Heart left ventricle (tissue), 16 donors: ENCODE measurements at regions not wholly inside any gene's neighbourhood (a gene's known extent, or its start where the extent isn't known, plus 50 kb on each side); places are given as distances from the start of the nearest gene placed in this dataset.

Experiments
- ATAC-seq, 4 donors: fragments of 200-7000 bp; cut with Tn5 transposase; one replicate each; pipeline ENCODE4 v1.9.1; 2020 to 2022; ENCODE audit warnings: moderate library complexity in 4 of 4, mild to moderate bottlenecking in 3 of 4, moderate number of reproducible peaks in 1 of 4
- DNase-seq, 5 donors: peaks; one replicate each; pipeline ENCODE4 v3.0.0-alpha.2; 2020
- H3K27ac ChIP-seq, 12 donors: fragments of 200-600 bp; sonication (generic) in 4 of 12; one replicate each; pipeline versions ENCODE4 v1.5.0 to v1.8.0; 2016 to 2022; ENCODE audit warnings: mild to moderate bottlenecking in 2 of 12
- H3K27me3 ChIP-seq, 9 donors: fragments of 200-600 bp; sonication (generic) in 2 of 9; one replicate each; pipeline versions ENCODE4 v1.5.1 to v1.8.0; 2016 to 2022; ENCODE audit warnings: mild to moderate bottlenecking in 3 of 9
- H3K36me3 ChIP-seq, 9 donors: fragments of 200-600 bp; sonication (generic) in 2 of 9; one replicate each; pipeline versions ENCODE4 v1.5.0 to v1.8.0; 2018 to 2022; ENCODE audit warnings: mild to moderate bottlenecking in 2 of 9
- H3K4me1 ChIP-seq, 12 donors: fragments of 200-600 bp; sonication (generic) in 4 of 12; one replicate each; pipeline versions ENCODE4 v1.5.0 to v1.8.0; 2016 to 2022; ENCODE audit warnings: mild to moderate bottlenecking in 3 of 12
- H3K4me3 ChIP-seq, 12 donors: fragments of 200-600 bp; sonication (generic) in 4 of 12; one replicate each; pipeline versions ENCODE4 v1.5.0 to v1.8.0; 2017 to 2022; ENCODE audit warnings: mild to moderate bottlenecking in 9 of 12, moderate library complexity in 4 of 12
- H3K9me3 ChIP-seq, 12 donors: fragments of 200-600 bp; sonication (generic) in 4 of 12; one replicate each; pipeline versions ENCODE4 v1.5.0 to v1.8.0; 2016 to 2022; ENCODE audit warnings: mild to moderate bottlenecking in 1 of 12
- POLR2A ChIP-seq, 2 donors: fragments of 450-650 bp; IDR thresholded peaks; one replicate each; pipeline ENCODE4 v1.6.1; 2017; ENCODE audit warnings: antibody characterized with exemption in 2 of 2, mild to moderate bottlenecking in 2 of 2, moderate library complexity in 2 of 2
- WGBS, 4 donors: extraction: QIAGEN DNeasy Blood & Tissue Kit in 2 of 4; methylation state at CpG; one replicate each; pipeline versions ENCODE4 v1.1.5 to v1.1.7; 2013 to 2018; 5-methylcytosine and 5-hydroxymethylcytosine counted together
- intact Hi-C, 10 donors: fragments of 100-400 bp; cut with DNase I; formaldehyde crosslinking; loops; one replicate each; pipeline versions ENCODE4 v1.11.1 to v1.14.2; 2022
- TF ChIP-seq, protein P1 (sequence below), 12 donors: fragments of 200-600 bp; sonication (generic) in 4 of 12; IDR thresholded peaks; one replicate each; pipeline versions ENCODE4 v1.5.0 to v1.8.0; 2018 to 2022; ENCODE audit warnings: antibody characterized with exemption in 12 of 12, mild to moderate bottlenecking in 5 of 12
- donor health status: ischemic (EF 13 %, LVEDD 7.1; RV severe dilation, severe dysfunction).
- donor health status: healthy with polysubstance abuse.
- donor health status: DM: no; HTN: yes; CAD: no.
- donor health status: DM: no; HTN: no; CAD: no.
- donor health status: ischemic (EF 25% LVEDD 6.9; RV normal size, moderate dysfunction).
- donor health status: ischemic (EF 25% LVEDD 5.7; RV mildly dilated, moderate dysfunction).
- donor health status: healthy.
- donor health status: DM: yes; HTN: yes; CAD: no.
- donor health status: ischemic (EF 35%, LVEDD 5.7; RV mildly dilated, moderate dysfunction).
- donor health status: nonischemic (EF 11% LVEDD 7.7; RV severe dilation, severe dysfunction).
- donor health status: DM: yes; HTN: yes; CAD: no.
- donor health status: PGD.
- donor health status: ischemic (EF 29% LVEDD 5.4; RV normal size, mild dysfunction).
- donor health status: nonischemic (EF 23%, LVEDD 6.1; RV moderate dilation, normal function).

DNA sequence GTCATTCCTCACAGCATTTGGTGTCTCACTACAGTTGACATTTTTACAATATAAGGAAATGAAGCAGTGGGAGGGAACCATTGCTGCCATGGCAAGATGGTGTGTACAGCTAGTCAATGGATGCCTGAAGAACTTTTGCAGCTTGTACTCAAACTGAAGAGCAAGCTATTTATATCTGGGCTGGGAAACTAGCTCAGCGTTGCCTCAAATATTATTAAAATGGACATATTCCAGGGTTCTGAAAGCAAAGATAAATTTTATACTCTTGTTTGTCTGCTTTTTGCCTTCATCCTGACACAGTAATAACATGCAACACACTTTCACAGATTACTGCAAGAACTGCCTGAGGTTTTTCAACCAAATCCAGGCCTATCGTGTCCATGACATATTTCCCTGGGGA is 156.4 kb upstream of the COL21A1 start:
- Histone ChIP-seq H3K9me3 (peaks cover 0 to 7% (median 0%) of the 10 kb centered on the region in 12 donors), H3K4me1 (peaks cover 0 to 31% (median 5%) of the 10 kb centered on the region in 12 donors), H3K4me3 (no peak overlapping the region), H3K27me3 (no peaks in the 10 kb centered on the region), H3K27ac (peak overlapping the region in 5 of 12 donors; percentile 3 to 55 (median 36)), H3K36me3 (no peaks in the 10 kb centered on the region)
- 21 to 44% (median 31%) methylated on average over 2 of the region's 2 CpGs for WGBS, 4 donors
- DNase-seq (no peak), ATAC-seq (peak; percentile 72 to 78 (median 75))
- TF ChIP-seq, protein P1, sequence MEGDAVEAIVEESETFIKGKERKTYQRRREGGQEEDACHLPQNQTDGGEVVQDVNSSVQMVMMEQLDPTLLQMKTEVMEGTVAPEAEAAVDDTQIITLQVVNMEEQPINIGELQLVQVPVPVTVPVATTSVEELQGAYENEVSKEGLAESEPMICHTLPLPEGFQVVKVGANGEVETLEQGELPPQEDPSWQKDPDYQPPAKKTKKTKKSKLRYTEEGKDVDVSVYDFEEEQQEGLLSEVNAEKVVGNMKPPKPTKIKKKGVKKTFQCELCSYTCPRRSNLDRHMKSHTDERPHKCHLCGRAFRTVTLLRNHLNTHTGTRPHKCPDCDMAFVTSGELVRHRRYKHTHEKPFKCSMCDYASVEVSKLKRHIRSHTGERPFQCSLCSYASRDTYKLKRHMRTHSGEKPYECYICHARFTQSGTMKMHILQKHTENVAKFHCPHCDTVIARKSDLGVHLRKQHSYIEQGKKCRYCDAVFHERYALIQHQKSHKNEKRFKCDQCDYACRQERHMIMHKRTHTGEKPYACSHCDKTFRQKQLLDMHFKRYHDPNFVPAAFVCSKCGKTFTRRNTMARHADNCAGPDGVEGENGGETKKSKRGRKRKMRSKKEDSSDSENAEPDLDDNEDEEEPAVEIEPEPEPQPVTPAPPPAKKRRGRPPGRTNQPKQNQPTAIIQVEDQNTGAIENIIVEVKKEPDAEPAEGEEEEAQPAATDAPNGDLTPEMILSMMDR (IDR thresholded peaks at IDR 0.05): no peak
- no peak for TF ChIP-seq POLR2A (IDR thresholded peaks at IDR 0.05)
- intact Hi-C loops: no loop called here

DNA sequence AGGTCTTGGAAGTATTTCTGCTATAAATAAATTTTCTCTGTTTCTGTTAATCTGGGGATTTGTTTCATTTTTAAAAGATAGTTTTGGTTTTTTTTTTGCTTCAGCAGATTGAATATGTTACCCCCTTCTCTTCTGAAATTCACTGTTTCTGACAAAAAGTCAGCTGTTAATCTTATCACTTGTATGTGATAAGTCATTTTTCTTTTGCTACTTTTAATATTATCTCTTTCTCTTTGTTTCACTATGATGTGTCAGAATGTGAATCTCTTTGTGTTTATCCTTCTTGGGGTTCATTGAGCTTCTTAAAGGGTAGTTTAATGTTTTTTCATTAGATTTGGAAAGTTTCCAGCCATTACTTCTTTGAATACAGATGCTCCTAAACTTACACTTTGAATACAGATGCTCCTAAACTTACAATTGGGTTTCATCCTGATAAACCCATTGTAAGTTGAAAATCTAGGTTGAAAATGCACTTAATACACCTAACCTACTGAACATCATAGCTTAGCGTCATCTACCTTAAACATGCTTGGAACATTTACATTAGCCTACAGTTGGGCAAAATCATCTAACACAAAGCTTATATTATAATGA is 154.2 kb upstream of the COL21A1 start:
- no peak for ATAC-seq
- DNase-seq: no peak
- no peak overlapping the region for H3K4me3 ChIP-seq
- H3K9me3 ChIP-seq: peaks cover 0 to 7% (median 0%) of the 10 kb centered on the region in 12 donors
- peaks cover 0 to 27% (median 5%) of the 10 kb centered on the region in 12 donors for H3K4me1 ChIP-seq
- H3K27ac ChIP-seq: no peak overlapping the region
- intact Hi-C loops: no loop called here
- no peak for TF ChIP-seq POLR2A (IDR thresholded peaks at IDR 0.05)
- WGBS, 4 donors: 94 to 100% (median 98%) methylated on average over 1 of the region's 1 CpG
- no peaks in the 10 kb centered on the region for H3K36me3 ChIP-seq
- no peaks in the 10 kb centered on the region for H3K27me3 ChIP-seq

DNA sequence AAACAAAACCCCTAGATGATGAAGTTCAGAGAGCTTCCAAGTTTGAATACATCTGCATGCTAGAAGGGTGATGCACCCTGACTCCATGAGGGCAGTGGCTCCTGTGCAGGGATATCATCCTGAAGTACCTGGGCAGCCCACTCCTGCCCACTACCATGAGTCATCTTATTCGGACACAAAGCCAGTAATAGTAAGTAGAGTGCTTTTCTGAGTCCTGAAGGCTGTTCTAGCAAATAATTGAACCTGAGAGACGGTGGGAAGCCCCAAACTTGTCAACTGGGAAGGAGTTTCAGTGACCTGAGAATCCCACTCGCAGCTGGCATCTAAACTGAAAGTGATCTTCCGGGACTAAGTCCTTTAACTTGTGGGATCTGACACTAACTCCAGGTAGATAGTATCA is 152.9 kb upstream of the COL21A1 start:
- 67 to 96% (median 86%) methylated on average over 4 of the region's 4 CpGs for WGBS, 4 donors
- H3K36me3 ChIP-seq: no peaks in the 10 kb centered on the region
- H3K27ac ChIP-seq: no peak overlapping the region
- no peak overlapping the region for H3K4me3 ChIP-seq
- H3K9me3 ChIP-seq: peaks cover 0 to 7% (median 0%) of the 10 kb centered on the region in 12 donors
- ATAC-seq: no peak
- H3K4me1 ChIP-seq: peaks cover 0 to 21% (median 5%) of the 10 kb centered on the region in 12 donors
- TF ChIP-seq, protein P1 (IDR thresholded peaks at IDR 0.05): no peak
- TF ChIP-seq POLR2A (IDR thresholded peaks at IDR 0.05): no peak
- intact Hi-C loops: no loop called here
- DNase-seq: no peak
- H3K27me3 ChIP-seq: no peaks in the 10 kb centered on the region

DNA sequence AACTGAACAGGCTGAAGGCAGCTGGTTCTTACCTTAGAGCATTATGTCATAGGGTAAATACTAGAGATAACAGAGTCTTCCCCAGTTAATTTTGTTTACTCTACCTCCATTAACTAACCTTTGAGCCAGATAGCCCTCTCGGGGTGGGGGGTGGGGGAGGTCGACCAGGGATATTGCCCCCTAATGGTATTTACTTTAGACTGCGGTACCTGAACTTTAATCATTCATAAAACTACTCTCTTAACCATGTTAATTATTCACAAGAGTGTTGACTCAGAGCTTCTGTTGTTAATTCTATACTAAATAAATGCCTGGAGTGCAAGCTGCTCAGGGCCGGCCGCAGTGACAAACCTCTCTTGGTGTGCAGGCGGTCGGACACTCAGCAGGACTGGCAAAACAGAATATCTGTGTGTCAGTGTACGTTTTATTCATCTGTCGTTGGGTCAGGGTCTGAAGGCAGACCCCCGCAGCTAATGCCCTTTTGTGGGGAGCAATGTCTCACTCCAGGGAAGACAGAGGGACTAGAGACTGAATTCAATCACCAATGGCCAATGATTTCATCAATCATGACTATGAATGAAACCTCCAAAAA is 152.4 kb upstream of the COL21A1 start:
- Histone ChIP-seq H3K4me3 (no peak overlapping the region), H3K27me3 (no peaks in the 10 kb centered on the region), H3K9me3 (peaks cover 0 to 7% (median 0%) of the 10 kb centered on the region in 12 donors), H3K27ac (no peak overlapping the region), H3K4me1 (peaks cover 0 to 18% (median 5%) of the 10 kb centered on the region in 12 donors), H3K36me3 (no peaks in the 10 kb centered on the region)
- intact Hi-C loops: no loop called here
- ATAC-seq (no peak), DNase-seq (no peak)
- WGBS, 4 donors: 86 to 90% (median 87%) methylated on average over 10 of the region's 10 CpGs
- no peak for TF ChIP-seq POLR2A (IDR thresholded peaks at IDR 0.05)
- TF ChIP-seq, protein P1 (IDR thresholded peaks at IDR 0.05): no peak
